AG09319 (cell line): ENCODE measurements at regions not wholly inside any gene's neighbourhood (a gene's known extent, or its start where the extent isn't known, plus 50 kb on each side); places are given as distances from the start of the nearest gene placed in this dataset.

Experiments
- DNase-seq: peaks from one replicate; pipeline ENCODE4 v3.0.0-alpha.2; 2010; ENCODE audit warnings: low read depth; ENCODE audit errors: extremely low read depth
- TF ChIP-seq, protein P1 (sequence below): IDR thresholded peaks from 2 replicates; pipeline ENCODE4 v1.5.1; 2011; ENCODE audit warnings: low read depth, mild to moderate bottlenecking, inconsistent platforms, low read length, moderate library complexity

DNA sequence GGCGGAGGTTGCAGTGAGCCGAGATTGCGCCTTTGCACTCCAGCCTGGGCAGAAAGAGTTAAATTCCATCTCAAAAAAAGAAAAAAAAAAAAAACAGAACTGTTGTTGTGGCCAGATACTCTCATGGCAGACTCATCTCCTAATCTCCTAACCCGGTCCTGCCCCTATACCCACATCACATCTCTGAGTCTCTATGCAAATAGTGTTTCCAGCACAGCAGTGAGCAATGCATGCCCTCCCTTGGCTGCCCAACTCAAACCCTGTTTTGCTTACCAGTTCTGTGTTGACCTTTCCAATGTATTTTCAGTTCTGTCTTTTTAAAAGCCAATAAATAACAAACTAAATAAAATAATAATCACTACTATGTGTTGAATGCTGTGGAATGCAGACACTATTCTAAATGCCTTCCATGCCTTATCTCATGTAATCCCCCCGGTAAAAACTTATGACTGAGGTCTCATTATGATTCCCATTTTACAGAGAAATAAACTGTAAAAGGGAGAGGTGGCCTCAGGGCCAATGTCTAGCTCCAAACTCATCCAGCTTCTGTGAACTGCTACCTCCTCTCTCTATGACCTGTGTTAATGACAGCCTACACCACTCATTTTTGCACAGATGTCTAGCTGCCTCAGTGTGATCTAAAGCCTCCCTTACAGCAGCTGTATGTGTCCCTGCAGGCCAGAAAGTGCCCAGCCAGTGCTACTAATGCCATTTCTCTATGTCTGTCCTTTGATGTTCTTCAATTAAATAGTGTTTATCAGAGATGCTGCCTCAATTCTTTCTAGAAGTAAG lies 289.8 kb downstream of the HS3ST3B1 start:
- TF ChIP-seq, protein P1, sequence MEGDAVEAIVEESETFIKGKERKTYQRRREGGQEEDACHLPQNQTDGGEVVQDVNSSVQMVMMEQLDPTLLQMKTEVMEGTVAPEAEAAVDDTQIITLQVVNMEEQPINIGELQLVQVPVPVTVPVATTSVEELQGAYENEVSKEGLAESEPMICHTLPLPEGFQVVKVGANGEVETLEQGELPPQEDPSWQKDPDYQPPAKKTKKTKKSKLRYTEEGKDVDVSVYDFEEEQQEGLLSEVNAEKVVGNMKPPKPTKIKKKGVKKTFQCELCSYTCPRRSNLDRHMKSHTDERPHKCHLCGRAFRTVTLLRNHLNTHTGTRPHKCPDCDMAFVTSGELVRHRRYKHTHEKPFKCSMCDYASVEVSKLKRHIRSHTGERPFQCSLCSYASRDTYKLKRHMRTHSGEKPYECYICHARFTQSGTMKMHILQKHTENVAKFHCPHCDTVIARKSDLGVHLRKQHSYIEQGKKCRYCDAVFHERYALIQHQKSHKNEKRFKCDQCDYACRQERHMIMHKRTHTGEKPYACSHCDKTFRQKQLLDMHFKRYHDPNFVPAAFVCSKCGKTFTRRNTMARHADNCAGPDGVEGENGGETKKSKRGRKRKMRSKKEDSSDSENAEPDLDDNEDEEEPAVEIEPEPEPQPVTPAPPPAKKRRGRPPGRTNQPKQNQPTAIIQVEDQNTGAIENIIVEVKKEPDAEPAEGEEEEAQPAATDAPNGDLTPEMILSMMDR: no peak
- DNase-seq: no peak

- DNase-seq: no peak
- TF ChIP-seq, protein P1: no peak
These were observed 284.2 kb downstream of the HS3ST3B1 start for GRCh38 chr17:14585099-14585498.

- TF ChIP-seq, protein P1: no peak
- no peak for DNase-seq
These were observed 282.1 kb downstream of the HS3ST3B1 start for GRCh38 chr17:14582996-14583395.

DNA sequence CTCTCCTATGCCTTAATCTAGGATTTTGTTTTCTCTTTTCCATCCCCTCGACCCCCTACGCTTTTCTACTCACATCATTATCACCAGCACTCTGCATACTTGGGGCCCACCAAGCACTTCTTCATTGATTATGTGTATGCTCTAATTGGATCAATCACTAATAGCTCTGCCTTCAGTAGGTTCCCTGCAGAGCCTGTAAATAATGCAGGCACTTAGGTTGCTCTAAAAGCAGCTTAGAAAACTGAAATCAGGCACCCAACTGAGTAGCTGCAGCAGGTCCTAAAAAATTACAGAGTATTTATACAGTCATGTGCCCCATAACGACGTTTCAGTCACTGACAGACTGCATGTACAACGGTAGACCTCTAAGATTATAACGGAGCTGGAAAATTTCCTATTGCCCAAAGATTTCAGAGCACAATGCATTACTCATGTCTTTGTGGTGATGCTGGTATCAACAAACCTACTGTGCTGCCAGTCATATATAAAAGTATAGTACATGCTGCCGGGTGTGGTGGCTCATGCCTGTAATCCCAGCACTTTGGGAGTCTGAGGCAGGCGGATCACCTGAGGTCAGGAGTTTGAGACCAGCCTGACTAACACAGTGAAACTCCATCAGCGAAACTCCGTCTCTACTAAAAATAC lies 280.4 kb downstream of the HS3ST3B1 start:
- TF ChIP-seq, protein P1: no peak
- DNase-seq: no peak

GRCh38 chr17:14580499-14580898 lies 279.6 kb downstream of the HS3ST3B1 start:
- no peak for DNase-seq
- TF ChIP-seq, protein P1: no peak

DNA sequence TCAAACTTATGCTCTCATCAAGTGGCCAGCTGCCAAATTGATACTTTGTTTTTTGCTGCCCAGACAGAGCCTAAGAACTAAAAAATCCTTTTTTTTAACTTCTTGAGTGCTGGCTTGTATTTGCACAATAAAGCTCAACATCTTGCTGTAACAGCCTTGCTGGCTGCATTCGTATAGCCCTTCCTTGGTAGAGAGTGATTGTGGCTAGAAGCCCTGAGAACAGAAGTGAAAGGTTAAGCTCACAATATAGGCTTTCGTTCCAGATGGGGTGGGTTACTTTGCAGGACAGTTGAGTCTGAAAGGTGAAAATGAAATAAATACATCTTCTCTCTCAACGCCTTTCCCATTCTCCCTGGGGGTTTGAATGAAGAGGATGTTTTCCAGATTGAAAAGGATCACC lies 278.8 kb downstream of the HS3ST3B1 start:
- DNase-seq: no peak

More for the DNA sequence above, 278.8 kb downstream of the HS3ST3B1 start:
- TF ChIP-seq, protein P1: no peak
